ENCODE measurements at regions not wholly inside any gene's neighbourhood (a gene's known extent, or its start where the extent isn't known, plus 50 kb on each side); places are given as distances from the start of the nearest gene placed in this dataset.

GRCh38 chr4:33296876-33297455, 2576.8 kb downstream of the PCDH7 start:
- no peak for DNase-seq

GRCh38 chr4:33302321-33302720, 2582.2 kb downstream of the PCDH7 start:
- DNase-seq = no peak

- DNase-seq = no peak
Measured at GRCh38 chr4:33306131-33306530, 2586.0 kb downstream of the PCDH7 start.

GRCh38 chr4:33316033-33316432, 2595.9 kb downstream of the PCDH7 start:
- DNase-seq = no peak

- DNase-seq = no peak
Measured at GRCh38 chr4:33316578-33316977, 2596.4 kb downstream of the PCDH7 start.

- DNase-seq = no peak
Measured at GRCh38 chr4:33323393-33323792, 2603.2 kb downstream of the PCDH7 start.

GRCh38 chr4:33334416-33334815, 2614.2 kb downstream of the PCDH7 start:
- no peak for DNase-seq

GRCh38 chr4:33339762-33340161, 2619.6 kb downstream of the PCDH7 start:
- DNase-seq = no peak

GRCh38 chr4:33340168-33340567, 2620.0 kb downstream of the PCDH7 start:
- DNase-seq = no peak

- peak; percentile 85 to 96 for DNase-seq
Measured at GRCh38 chr4:33349376-33349775, 2629.2 kb downstream of the PCDH7 start.

GRCh38 chr4:33357121-33357520, 2637.0 kb downstream of the PCDH7 start:
- DNase-seq = peak in 1 of 2 experiments; percentile 12

GRCh38 chr4:33369446-33369845, 2649.3 kb downstream of the PCDH7 start:
- no peak for DNase-seq

GRCh38 chr4:33381816-33382215, 2661.6 kb downstream of the PCDH7 start:
- DNase-seq = peak; percentile 38 to 78

- no peak for DNase-seq
Measured at GRCh38 chr4:33386764-33387163, 2666.6 kb downstream of the PCDH7 start.

GRCh38 chr4:33390976-33391375, 2670.8 kb downstream of the PCDH7 start:
- DNase-seq = no peak

- DNase-seq = no peak
Measured at GRCh38 chr4:33395731-33396485, 2675.7 kb downstream of the PCDH7 start.

- DNase-seq = no peak
Measured at GRCh38 chr4:33400504-33400903, 2680.3 kb downstream of the PCDH7 start.

GRCh38 chr4:33407496-33407895, 2687.3 kb downstream of the PCDH7 start:
- no peak for DNase-seq

- DNase-seq = no peak
Measured at GRCh38 chr4:33411182-33411581, 2691.0 kb downstream of the PCDH7 start.

- DNase-seq = no peak
Measured at GRCh38 chr4:33421887-33422286, 2701.7 kb downstream of the PCDH7 start.

GRCh38 chr4:33422656-33423055, 2702.5 kb downstream of the PCDH7 start:
- no peak for DNase-seq

GRCh38 chr4:33425936-33426335, 2705.8 kb downstream of the PCDH7 start:
- no peak for DNase-seq

- no peak for DNase-seq
Measured at GRCh38 chr4:33427676-33428075, 2707.5 kb downstream of the PCDH7 start.

- no peak for DNase-seq
Measured at GRCh38 chr4:33429971-33430370, 2709.8 kb downstream of the PCDH7 start.

GRCh38 chr4:33437406-33437805, 2717.2 kb downstream of the PCDH7 start:
- DNase-seq = peak in 1 of 2 experiments; percentile 10

Measured in NCI-H446 (cell line).